ENCODE measurements at regions not wholly inside any gene's neighbourhood (a gene's known extent, or its start where the extent isn't known, plus 50 kb on each side); places are given as distances from the start of the nearest gene placed in this dataset.

- Histone ChIP-seq H3K27ac (ENCODE audit: poor library complexity, severe bottlenecking) (no peak overlapping the region), H3K4me3 (ENCODE audit: severe bottlenecking) (no peak overlapping the region), H3K27me3 (ENCODE audit: insufficient read depth, poor library complexity, severe bottlenecking) (no peaks in the 10 kb centered on the region), H3K9me3 (ENCODE audit: severe bottlenecking) (no peaks in the 10 kb centered on the region), H3K4me1 (ENCODE audit: insufficient read depth, poor library complexity, severe bottlenecking) (no peaks in the 10 kb centered on the region), H3K36me3 (ENCODE audit: low read depth) (no peaks in the 10 kb centered on the region)
- DNase-seq (ENCODE audit: low spot score), result no peak
- TF ChIP-seq, protein P1, sequence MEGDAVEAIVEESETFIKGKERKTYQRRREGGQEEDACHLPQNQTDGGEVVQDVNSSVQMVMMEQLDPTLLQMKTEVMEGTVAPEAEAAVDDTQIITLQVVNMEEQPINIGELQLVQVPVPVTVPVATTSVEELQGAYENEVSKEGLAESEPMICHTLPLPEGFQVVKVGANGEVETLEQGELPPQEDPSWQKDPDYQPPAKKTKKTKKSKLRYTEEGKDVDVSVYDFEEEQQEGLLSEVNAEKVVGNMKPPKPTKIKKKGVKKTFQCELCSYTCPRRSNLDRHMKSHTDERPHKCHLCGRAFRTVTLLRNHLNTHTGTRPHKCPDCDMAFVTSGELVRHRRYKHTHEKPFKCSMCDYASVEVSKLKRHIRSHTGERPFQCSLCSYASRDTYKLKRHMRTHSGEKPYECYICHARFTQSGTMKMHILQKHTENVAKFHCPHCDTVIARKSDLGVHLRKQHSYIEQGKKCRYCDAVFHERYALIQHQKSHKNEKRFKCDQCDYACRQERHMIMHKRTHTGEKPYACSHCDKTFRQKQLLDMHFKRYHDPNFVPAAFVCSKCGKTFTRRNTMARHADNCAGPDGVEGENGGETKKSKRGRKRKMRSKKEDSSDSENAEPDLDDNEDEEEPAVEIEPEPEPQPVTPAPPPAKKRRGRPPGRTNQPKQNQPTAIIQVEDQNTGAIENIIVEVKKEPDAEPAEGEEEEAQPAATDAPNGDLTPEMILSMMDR (IDR thresholded peaks at IDR 0.05; ENCODE audit: poor library complexity, severe bottlenecking), result no peak
- ATAC-seq (ENCODE audit: low read depth), result no peak
Measured at GRCh38 chr1:83017276-83017675, 981.7 kb downstream of the TTLL7 start.

- TF ChIP-seq, protein P1 (IDR thresholded peaks at IDR 0.05; ENCODE audit: poor library complexity, severe bottlenecking), result no peak
- H3K4me1 ChIP-seq (ENCODE audit: insufficient read depth, poor library complexity, severe bottlenecking), result peaks cover 4% of the 10 kb centered on the region
- no peaks in the 10 kb centered on the region for H3K27me3 ChIP-seq (ENCODE audit: insufficient read depth, poor library complexity, severe bottlenecking)
- H3K4me3 ChIP-seq (ENCODE audit: severe bottlenecking), result no peak overlapping the region
- H3K9me3 ChIP-seq (ENCODE audit: severe bottlenecking), result no peaks in the 10 kb centered on the region
- ATAC-seq (ENCODE audit: low read depth) (no peak), DNase-seq (ENCODE audit: low spot score) (no peak)
- no peak overlapping the region for H3K27ac ChIP-seq (ENCODE audit: poor library complexity, severe bottlenecking)
- H3K36me3 ChIP-seq (ENCODE audit: low read depth), result no peaks in the 10 kb centered on the region
Measured at GRCh38 chr1:83016354-83016849, 982.5 kb downstream of the TTLL7 start.

GRCh38 chr1:83015163-83015562, 983.8 kb downstream of the TTLL7 start:
- DNase-seq (ENCODE audit: low spot score), result no peak
- Histone ChIP-seq H3K27ac (ENCODE audit: poor library complexity, severe bottlenecking) (no peak overlapping the region), H3K9me3 (ENCODE audit: severe bottlenecking) (no peaks in the 10 kb centered on the region), H3K27me3 (ENCODE audit: insufficient read depth, poor library complexity, severe bottlenecking) (no peaks in the 10 kb centered on the region), H3K36me3 (ENCODE audit: low read depth) (no peaks in the 10 kb centered on the region), H3K4me3 (ENCODE audit: severe bottlenecking) (no peak overlapping the region), H3K4me1 (ENCODE audit: insufficient read depth, poor library complexity, severe bottlenecking) (peaks cover 11% of the 10 kb centered on the region)
- TF ChIP-seq, protein P1 (IDR thresholded peaks at IDR 0.05; ENCODE audit: poor library complexity, severe bottlenecking), result no peak
- no peak for ATAC-seq (ENCODE audit: low read depth)

DNA sequence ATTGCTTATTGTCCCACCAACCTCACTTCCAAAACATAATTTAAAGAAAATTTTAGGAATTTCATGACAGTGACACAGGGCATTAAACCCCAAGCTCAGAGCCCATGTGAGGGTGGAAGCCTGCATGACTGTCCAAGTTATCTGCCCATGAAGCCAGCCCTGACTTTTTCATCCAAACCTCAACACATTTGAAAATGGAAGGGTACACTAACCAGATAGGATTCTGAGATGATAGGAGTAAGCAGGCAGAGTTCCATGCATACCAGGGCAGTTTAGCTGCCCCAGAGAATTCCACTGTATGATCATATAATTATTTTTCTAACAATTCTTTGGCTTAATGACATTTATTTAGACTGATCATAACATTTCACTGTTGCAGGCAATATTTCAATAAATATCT, 986.0 kb downstream of the TTLL7 start:
- TF ChIP-seq, protein P1 (IDR thresholded peaks at IDR 0.05; ENCODE audit: poor library complexity, severe bottlenecking), result no peak
- DNase-seq (ENCODE audit: low spot score), result no peak

DNA sequence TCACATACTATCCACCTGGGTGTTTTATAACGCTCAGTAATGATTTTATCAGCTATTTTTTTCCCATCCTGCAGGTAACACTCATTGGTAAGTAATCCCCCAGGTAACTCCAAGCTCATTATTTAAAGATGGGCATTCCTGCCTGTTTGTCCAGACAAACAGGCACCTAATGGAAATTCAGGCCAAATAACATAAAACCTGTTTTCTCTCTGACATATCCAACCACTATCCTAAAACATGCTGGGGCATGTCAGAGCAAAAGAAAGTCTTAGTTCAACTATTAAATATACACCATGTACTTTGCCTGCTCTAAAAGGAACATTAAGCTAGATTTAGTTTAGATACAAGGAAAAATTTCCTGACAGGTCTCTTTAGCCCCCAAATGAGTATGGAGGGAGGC, 987.7 kb downstream of the TTLL7 start:
- TF ChIP-seq, protein P1 (IDR thresholded peaks at IDR 0.05; ENCODE audit: poor library complexity, severe bottlenecking), result no peak
- no peak overlapping the region for H3K27ac ChIP-seq (ENCODE audit: poor library complexity, severe bottlenecking)
- ATAC-seq (ENCODE audit: low read depth) (peak; percentile 66), DNase-seq (ENCODE audit: low spot score) (no peak)
- H3K9me3 ChIP-seq (ENCODE audit: severe bottlenecking), result no peaks in the 10 kb centered on the region
- peaks cover 11% of the 10 kb centered on the region for H3K4me1 ChIP-seq (ENCODE audit: insufficient read depth, poor library complexity, severe bottlenecking)
- H3K36me3 ChIP-seq (ENCODE audit: low read depth), result no peaks in the 10 kb centered on the region
- H3K4me3 ChIP-seq (ENCODE audit: severe bottlenecking), result no peak overlapping the region
- no peaks in the 10 kb centered on the region for H3K27me3 ChIP-seq (ENCODE audit: insufficient read depth, poor library complexity, severe bottlenecking)

More for the DNA sequence above, 986.0 kb downstream of the TTLL7 start:
- Histone ChIP-seq H3K4me1 (ENCODE audit: insufficient read depth, poor library complexity, severe bottlenecking) (peaks cover 11% of the 10 kb centered on the region), H3K27me3 (ENCODE audit: insufficient read depth, poor library complexity, severe bottlenecking) (no peaks in the 10 kb centered on the region), H3K9me3 (ENCODE audit: severe bottlenecking) (no peaks in the 10 kb centered on the region), H3K36me3 (ENCODE audit: low read depth) (no peaks in the 10 kb centered on the region), H3K27ac (ENCODE audit: poor library complexity, severe bottlenecking) (no peak overlapping the region), H3K4me3 (ENCODE audit: severe bottlenecking) (no peak overlapping the region)
- ATAC-seq (ENCODE audit: low read depth), result no peak
